IMR-90 (cell line): ENCODE measurements at regions not wholly inside any gene's neighbourhood (a gene's known extent, or its start where the extent isn't known, plus 50 kb on each side); places are given as distances from the start of the nearest gene placed in this dataset.

Experiments
- BHLHE40 ChIP-seq: fragments of 150-350 bp; IDR thresholded peaks from 2 replicates; pipeline ENCODE4 v1.6.1; 2016; ENCODE audit warnings: mild to moderate bottlenecking, low read depth, low read length
- CEBPB ChIP-seq: IDR thresholded peaks from 2 replicates; pipeline ENCODE4 v1.6.1; 2012; ENCODE audit warnings: low read depth, low read length, improper control_type of control experiment
- CHD1 ChIP-seq: IDR thresholded peaks from 2 replicates; pipeline ENCODE4 v1.6.1; 2012; ENCODE audit warnings: low read depth, low read length, improper control_type of control experiment
- FOS ChIP-seq: fragments of 150-350 bp; IDR thresholded peaks from 2 replicates; pipeline ENCODE4 v1.6.1; 2016; ENCODE audit warnings: low read depth, low read length
- MAFK ChIP-seq: IDR thresholded peaks from 2 replicates; pipeline ENCODE4 v1.6.1; 2012; ENCODE audit warnings: low read depth, low read length, improper control_type of control experiment
- MAZ ChIP-seq: IDR thresholded peaks from 2 replicates; pipeline ENCODE4 v1.6.1; 2012; ENCODE audit warnings: low read depth, mild to moderate bottlenecking, low read length, improper control_type of control experiment, moderate library complexity, borderline replicate concordance
- POLR2A ChIP-seq: IDR thresholded peaks from 2 replicates; pipeline ENCODE4 v1.6.1; 2012; ENCODE audit warnings: mild to moderate bottlenecking, low read depth, low read length
- RAD21 ChIP-seq: IDR thresholded peaks from 2 replicates; pipeline ENCODE4 v1.6.1; 2012; ENCODE audit warnings: low read length, improper control_type of control experiment
- RFX5 ChIP-seq: IDR thresholded peaks from 2 replicates; pipeline ENCODE4 v1.8.0; 2012; ENCODE audit warnings: low read depth, mild to moderate bottlenecking, low read length, moderate library complexity
- SMC3 ChIP-seq: fragments of 150-350 bp; IDR thresholded peaks from 2 replicates; pipeline ENCODE4 v1.6.1; 2016; ENCODE audit warnings: low read depth, mild to moderate bottlenecking, antibody characterized with exemption, low read length, moderate library complexity
- TF ChIP-seq, protein P1 (sequence below): conservative IDR thresholded peaks from 2 replicates; pipeline ENCODE4 v1.5.1; 2012; ENCODE audit warnings: mild to moderate bottlenecking, low read depth, low read length, improper control_type of control experiment
- TF ChIP-seq, protein P2 (sequence below): fragments of 150-350 bp; IDR thresholded peaks from 2 replicates; pipeline ENCODE4 v1.6.1; 2017; ENCODE audit warnings: mild to moderate bottlenecking, antibody characterized with exemption, low read length, low read depth
- TF ChIP-seq, protein P3 (sequence below): fragments of 150-350 bp; IDR thresholded peaks from 2 replicates; pipeline ENCODE4 v1.6.1; 2016; ENCODE audit warnings: low read depth, mild to moderate bottlenecking, low read length, moderate library complexity, borderline replicate concordance

DNA sequence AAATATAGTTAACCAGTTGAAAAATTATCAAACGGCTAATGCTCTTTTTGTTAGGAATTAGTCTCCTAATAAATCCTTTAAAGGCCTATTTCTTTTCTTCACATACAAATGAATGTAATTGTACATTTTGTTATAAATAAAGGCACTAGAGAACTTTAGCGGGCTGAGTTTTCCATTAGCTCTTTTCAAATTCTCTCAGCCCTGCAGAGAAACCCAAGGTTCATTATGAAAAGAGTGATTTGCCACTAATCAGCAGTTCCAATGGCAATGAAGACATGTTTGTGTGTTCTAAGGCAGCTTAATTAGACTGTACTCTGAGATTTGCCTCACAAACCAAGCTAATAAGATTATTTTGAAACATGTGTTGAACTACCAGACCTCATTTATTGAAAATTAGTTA, 64.6 kb upstream of the P2RY1 start:
- TF ChIP-seq, protein P1, sequence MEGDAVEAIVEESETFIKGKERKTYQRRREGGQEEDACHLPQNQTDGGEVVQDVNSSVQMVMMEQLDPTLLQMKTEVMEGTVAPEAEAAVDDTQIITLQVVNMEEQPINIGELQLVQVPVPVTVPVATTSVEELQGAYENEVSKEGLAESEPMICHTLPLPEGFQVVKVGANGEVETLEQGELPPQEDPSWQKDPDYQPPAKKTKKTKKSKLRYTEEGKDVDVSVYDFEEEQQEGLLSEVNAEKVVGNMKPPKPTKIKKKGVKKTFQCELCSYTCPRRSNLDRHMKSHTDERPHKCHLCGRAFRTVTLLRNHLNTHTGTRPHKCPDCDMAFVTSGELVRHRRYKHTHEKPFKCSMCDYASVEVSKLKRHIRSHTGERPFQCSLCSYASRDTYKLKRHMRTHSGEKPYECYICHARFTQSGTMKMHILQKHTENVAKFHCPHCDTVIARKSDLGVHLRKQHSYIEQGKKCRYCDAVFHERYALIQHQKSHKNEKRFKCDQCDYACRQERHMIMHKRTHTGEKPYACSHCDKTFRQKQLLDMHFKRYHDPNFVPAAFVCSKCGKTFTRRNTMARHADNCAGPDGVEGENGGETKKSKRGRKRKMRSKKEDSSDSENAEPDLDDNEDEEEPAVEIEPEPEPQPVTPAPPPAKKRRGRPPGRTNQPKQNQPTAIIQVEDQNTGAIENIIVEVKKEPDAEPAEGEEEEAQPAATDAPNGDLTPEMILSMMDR, result no peak
- TF ChIP-seq RFX5 (no peak), POLR2A (no peak), SMC3 (no peak), BHLHE40 (no peak), CHD1 (no peak), FOS (no peak), RAD21 (no peak), CEBPB (no peak), MAFK (no peak), MAZ (no peak)
- TF ChIP-seq, protein P2, sequence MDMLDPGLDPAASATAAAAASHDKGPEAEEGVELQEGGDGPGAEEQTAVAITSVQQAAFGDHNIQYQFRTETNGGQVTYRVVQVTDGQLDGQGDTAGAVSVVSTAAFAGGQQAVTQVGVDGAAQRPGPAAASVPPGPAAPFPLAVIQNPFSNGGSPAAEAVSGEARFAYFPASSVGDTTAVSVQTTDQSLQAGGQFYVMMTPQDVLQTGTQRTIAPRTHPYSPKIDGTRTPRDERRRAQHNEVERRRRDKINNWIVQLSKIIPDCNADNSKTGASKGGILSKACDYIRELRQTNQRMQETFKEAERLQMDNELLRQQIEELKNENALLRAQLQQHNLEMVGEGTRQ, result no peak
- TF ChIP-seq, protein P3, sequence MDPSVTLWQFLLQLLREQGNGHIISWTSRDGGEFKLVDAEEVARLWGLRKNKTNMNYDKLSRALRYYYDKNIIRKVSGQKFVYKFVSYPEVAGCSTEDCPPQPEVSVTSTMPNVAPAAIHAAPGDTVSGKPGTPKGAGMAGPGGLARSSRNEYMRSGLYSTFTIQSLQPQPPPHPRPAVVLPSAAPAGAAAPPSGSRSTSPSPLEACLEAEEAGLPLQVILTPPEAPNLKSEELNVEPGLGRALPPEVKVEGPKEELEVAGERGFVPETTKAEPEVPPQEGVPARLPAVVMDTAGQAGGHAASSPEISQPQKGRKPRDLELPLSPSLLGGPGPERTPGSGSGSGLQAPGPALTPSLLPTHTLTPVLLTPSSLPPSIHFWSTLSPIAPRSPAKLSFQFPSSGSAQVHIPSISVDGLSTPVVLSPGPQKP, result no peak
